SH-SY5Y (cell line): ENCODE measurements at regions not wholly inside any gene's neighbourhood (a gene's known extent, or its start where the extent isn't known, plus 50 kb on each side); places are given as distances from the start of the nearest gene placed in this dataset.

ENCODE experiments used
- GATA2 ChIP-seq: IDR thresholded peaks from 2 replicates; pipeline ENCODE4 v1.6.1; 2011; ENCODE audit warnings: mild to moderate bottlenecking, low read depth, low read length
- GATA3 ChIP-seq: IDR thresholded peaks from 2 replicates; pipeline ENCODE4 v1.6.1; 2011; ENCODE audit warnings: low read depth, mild to moderate bottlenecking, low read length, moderate library complexity

GRCh38 chr13:73938372-73939070, 195.7 kb downstream of the KLF12 start:
- TF ChIP-seq GATA2 = no peak
- TF ChIP-seq GATA3 = no peak
